Esophagus squamous epithelium (tissue), 5 donors: ENCODE measurements at regions not wholly inside any gene's neighbourhood (a gene's known extent, or its start where the extent isn't known, plus 50 kb on each side); places are given as distances from the start of the nearest gene placed in this dataset.

ENCODE experiments used
- DNase-seq: peaks from one replicate; lab custom pipeline; 2025; lab: John Stamatoyannopoulos, UW
- H3K27ac ChIP-seq, 4 donors: fragments of 200-600 bp; sonication (generic); one replicate each; pipeline ENCODE4 v1.5.1; 2016 to 2019; ENCODE audit warnings: mild to moderate bottlenecking in 1 of 4
- H3K27me3 ChIP-seq, 4 donors: fragments of 200-600 bp; sonication (generic); 1 replicate in 3 of 4; 2 replicates in 1 of 4; pipeline versions ENCODE4 v1.5.1 to v1.6.0; 2017 to 2021; ENCODE audit warnings: antibody characterized with exemption in 1 of 4
- H3K36me3 ChIP-seq, 3 donors: fragments of 200-600 bp; sonication (generic); one replicate each; pipeline ENCODE4 v1.5.1; 2016 to 2019
- H3K4me1 ChIP-seq, 3 donors: fragments of 200-600 bp; sonication (generic); one replicate each; pipeline ENCODE4 v1.5.1; 2017 to 2019
- H3K4me3 ChIP-seq, 4 donors: fragments of 200-600 bp; sonication (generic); 1 replicate in 3 of 4; 2 replicates in 1 of 4; pipeline ENCODE4 v1.5.1; 2016 to 2019; ENCODE audit warnings: mild to moderate bottlenecking in 2 of 4, moderate library complexity in 1 of 4
- H3K9me3 ChIP-seq, 3 donors: fragments of 200-600 bp; sonication (generic); one replicate each; pipeline ENCODE4 v1.5.1; 2016 to 2019
- POLR2A ChIP-seq, 4 donors: fragments of 450-650 bp; IDR thresholded peaks; one replicate each; pipeline ENCODE4 v1.6.1; 2017; ENCODE audit warnings: antibody characterized with exemption in 4 of 4, mild to moderate bottlenecking in 4 of 4, moderate library complexity in 3 of 4
- WGBS, 2 donors: methylation state at CpG; one replicate each; pipeline ENCODE4 v1.1.5; 2018; 5-methylcytosine and 5-hydroxymethylcytosine counted together
- intact Hi-C: fragments of 100-400 bp; cut with DNase I; formaldehyde crosslinking; loops from one replicate; pipeline ENCODE4 v1.15.0; 2022
- TF ChIP-seq, protein P1 (sequence below), 6 experiments: fragments of 450-650 bp in 4 of 6; fragments of 200-600 bp in 2 of 6; sonication (generic) in 2 of 6; IDR thresholded peaks; one replicate each; pipeline ENCODE4 v1.5.1; 2016 to 2019; ENCODE audit warnings: antibody characterized with exemption in 6 of 6, mild to moderate bottlenecking in 4 of 6, moderate library complexity in 4 of 6
- donor health status: DM: yes; HTN: yes; CAD: no.

DNA sequence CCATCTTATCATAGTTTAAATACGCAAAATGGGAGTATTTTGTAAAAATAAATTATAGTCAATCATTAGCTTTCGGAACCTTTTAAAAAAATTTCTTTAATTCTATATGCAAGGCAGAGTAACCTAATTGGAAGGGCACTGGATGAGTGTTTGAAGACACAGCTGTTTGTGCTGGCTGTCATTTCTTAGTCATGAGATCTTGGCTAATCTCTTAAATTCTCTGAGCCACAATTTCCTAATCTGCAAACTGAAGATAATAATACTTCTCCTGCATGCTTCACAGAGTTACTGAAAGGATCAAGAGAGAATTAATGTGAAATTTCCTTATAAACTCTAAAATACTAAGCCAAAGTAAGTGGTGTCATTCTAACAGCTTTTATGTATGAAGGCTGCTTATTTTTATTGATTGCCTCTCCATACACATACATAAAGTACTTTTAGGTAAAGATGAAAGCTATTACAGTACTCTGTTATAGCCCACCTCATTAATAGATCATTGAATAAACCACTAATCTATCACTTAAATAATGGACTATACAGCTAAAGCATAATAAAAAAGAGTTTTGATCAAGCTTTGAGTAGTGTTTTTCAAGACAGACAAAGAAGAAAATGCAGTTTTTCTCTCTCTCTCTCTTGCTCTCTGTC lies 383.7 kb upstream of the IRAK1BP1 start:
- no peaks in the 10 kb centered on the region for H3K4me1 ChIP-seq
- H3K9me3 ChIP-seq: no peaks in the 10 kb centered on the region
- WGBS, 2 donors: 42 to 62% methylated on average over 2 of the region's 2 CpGs
- no peaks in the 10 kb centered on the region for H3K36me3 ChIP-seq
- no peak overlapping the region for H3K4me3 ChIP-seq
- H3K27ac ChIP-seq: no peak overlapping the region
- TF ChIP-seq, protein P1, sequence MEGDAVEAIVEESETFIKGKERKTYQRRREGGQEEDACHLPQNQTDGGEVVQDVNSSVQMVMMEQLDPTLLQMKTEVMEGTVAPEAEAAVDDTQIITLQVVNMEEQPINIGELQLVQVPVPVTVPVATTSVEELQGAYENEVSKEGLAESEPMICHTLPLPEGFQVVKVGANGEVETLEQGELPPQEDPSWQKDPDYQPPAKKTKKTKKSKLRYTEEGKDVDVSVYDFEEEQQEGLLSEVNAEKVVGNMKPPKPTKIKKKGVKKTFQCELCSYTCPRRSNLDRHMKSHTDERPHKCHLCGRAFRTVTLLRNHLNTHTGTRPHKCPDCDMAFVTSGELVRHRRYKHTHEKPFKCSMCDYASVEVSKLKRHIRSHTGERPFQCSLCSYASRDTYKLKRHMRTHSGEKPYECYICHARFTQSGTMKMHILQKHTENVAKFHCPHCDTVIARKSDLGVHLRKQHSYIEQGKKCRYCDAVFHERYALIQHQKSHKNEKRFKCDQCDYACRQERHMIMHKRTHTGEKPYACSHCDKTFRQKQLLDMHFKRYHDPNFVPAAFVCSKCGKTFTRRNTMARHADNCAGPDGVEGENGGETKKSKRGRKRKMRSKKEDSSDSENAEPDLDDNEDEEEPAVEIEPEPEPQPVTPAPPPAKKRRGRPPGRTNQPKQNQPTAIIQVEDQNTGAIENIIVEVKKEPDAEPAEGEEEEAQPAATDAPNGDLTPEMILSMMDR (IDR thresholded peaks at IDR 0.05): no peak
- TF ChIP-seq POLR2A (IDR thresholded peaks at IDR 0.05): no peak
- DNase-seq: no peak
- intact Hi-C loops: no loop called here
- no peaks in the 10 kb centered on the region for H3K27me3 ChIP-seq

DNA sequence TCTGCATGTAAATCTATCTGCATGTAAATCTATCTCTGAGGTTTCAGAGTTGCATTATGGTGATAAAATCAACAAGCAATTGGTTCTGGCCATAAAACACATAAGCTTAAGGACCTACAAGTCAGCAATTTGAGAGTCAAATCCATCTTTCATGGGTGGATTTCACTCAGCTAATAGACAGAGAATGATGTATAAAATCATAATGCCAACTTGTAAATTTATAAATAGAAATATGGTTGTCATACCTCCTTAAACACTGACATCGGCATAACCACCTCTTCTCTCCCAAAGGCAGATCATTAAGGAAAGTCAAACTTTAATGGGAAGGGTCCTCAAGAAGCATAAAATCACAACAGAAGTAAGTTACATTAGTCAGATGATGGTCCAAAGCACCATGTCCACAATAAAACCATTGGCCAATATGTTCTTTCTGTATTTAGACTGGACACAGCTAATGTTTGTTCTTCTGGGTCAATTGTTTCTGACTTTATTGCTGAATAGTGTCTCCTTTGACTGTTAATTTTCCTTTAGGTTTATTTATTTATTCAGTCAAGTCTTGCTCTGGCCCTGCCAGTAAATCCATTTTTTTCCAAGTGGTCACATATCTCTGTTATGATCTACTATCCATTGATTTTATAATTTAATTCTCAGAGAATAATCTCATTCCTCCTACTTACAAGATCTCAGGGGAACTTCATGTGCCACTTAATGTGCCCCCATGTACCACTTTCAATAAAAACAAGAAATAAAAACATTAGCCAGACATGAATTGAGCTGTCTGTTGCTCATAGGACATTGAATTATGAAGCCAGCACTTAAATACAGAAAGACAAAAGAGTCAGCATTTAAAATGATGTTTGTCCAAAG lies 382.9 kb upstream of the IRAK1BP1 start:
- H3K4me1 ChIP-seq: no peaks in the 10 kb centered on the region
- DNase-seq: no peak
- TF ChIP-seq, protein P1 (IDR thresholded peaks at IDR 0.05): no peak
- no peak for TF ChIP-seq POLR2A (IDR thresholded peaks at IDR 0.05)
- H3K36me3 ChIP-seq: no peaks in the 10 kb centered on the region
- intact Hi-C loops: no loop called here
- WGBS, 2 donors: 77 to 92% methylated on average over 1 of the region's 1 CpG
- H3K4me3 ChIP-seq: no peak overlapping the region
- H3K9me3 ChIP-seq: no peaks in the 10 kb centered on the region
- H3K27me3 ChIP-seq: no peaks in the 10 kb centered on the region
- no peak overlapping the region for H3K27ac ChIP-seq

DNA sequence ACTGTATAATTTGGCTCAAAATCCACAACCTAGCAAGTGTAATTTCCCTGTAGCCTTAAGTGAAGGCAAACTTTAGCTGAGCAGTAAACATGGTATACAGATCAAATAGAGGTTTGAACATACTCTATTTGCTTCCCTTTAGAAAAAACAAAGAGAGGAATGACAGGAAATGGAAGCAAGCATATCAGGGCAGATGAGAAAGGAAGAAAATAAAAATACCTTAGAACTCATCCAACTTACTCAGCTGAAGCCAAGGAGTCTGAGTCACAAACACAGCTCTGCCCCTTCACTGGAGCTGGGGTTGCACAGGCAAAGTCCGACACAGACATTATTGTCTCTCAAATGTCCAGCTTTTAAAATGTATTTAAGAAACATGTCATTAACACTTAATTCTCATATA lies 379.9 kb upstream of the IRAK1BP1 start:
- Histone ChIP-seq H3K36me3 (no peaks in the 10 kb centered on the region), H3K27ac (no peak overlapping the region), H3K9me3 (no peaks in the 10 kb centered on the region), H3K4me3 (no peak overlapping the region), H3K4me1 (no peaks in the 10 kb centered on the region), H3K27me3 (no peaks in the 10 kb centered on the region)
- intact Hi-C loops: no loop called here
- TF ChIP-seq POLR2A (IDR thresholded peaks at IDR 0.05): no peak
- TF ChIP-seq, protein P1 (IDR thresholded peaks at IDR 0.05): no peak
- no peak for DNase-seq
- 60 to 68% methylated on average over 1 of the region's 1 CpG for WGBS, 2 donors

DNA sequence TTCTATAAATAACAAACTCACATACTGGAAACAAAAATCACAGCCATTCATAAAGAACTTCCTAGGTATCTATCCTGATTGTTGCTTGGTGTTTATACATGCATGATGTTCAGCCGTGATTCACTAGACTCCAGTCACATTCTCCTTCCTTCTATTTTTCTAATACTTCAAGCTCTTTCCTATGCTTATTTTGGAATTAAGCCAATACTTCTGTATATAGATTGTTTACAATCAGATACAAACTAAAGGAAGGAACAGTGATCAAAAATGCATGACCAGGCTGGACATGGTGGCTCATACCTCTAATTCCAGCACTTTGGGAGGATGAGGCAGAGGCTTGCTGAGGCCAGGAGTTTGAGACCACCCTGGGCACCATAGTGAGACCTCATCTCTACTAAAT lies 377.5 kb upstream of the IRAK1BP1 start:
- Histone ChIP-seq H3K27me3 (no peaks in the 10 kb centered on the region), H3K9me3 (no peaks in the 10 kb centered on the region), H3K4me1 (no peaks in the 10 kb centered on the region), H3K27ac (no peak overlapping the region), H3K36me3 (no peaks in the 10 kb centered on the region), H3K4me3 (no peak overlapping the region)
- TF ChIP-seq, protein P1 (IDR thresholded peaks at IDR 0.05): no peak
- TF ChIP-seq POLR2A (IDR thresholded peaks at IDR 0.05): no peak
- whole genome bisulfite sequencing, 2 donors: 7 to 30% methylated on average over 1 of the region's 1 CpG
- intact Hi-C loops: no loop called here
- DNase-seq: no peak

DNA sequence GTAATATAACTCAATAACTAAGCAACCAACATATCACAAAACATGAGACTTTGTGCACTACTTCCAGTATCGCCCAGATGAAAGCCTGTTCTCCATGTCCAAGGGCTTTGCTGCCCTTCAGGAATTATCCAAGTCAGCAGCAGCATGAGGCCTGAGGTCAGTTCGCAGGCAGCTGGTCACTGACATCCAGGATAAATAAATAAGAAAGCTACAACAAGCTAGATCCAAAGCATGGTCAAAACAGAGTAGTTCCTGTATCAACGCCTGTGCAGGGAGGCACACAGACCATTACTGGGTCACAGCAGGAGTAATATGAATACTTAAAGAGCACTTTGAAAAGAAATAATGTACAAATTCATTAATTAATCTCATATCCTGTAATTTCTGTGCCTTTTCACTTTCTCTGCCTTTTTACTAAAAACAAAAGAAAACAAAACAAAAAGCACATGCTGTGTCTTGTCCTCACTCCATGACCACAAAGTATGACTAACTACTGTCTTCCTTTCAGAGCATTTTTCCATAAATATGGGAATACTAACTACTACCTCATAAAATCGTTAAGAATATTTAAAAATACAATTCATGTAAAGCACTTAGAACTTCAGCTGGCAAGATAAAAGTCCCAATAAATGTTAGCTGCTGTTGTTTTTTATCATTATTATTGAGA lies 374.9 kb upstream of the IRAK1BP1 start:
- H3K27me3 ChIP-seq: no peaks in the 10 kb centered on the region
- TF ChIP-seq POLR2A (IDR thresholded peaks at IDR 0.05): no peak
- TF ChIP-seq, protein P1 (IDR thresholded peaks at IDR 0.05): no peak
- H3K9me3 ChIP-seq: no peaks in the 10 kb centered on the region
- no peak overlapping the region for H3K4me3 ChIP-seq
- no peak for DNase-seq
- H3K36me3 ChIP-seq: no peaks in the 10 kb centered on the region
- intact Hi-C loops: no loop called here
- H3K4me1 ChIP-seq: no peaks in the 10 kb centered on the region
- 22 to 38% methylated on average over 4 of the region's 4 CpGs for WGBS, 2 donors
- H3K27ac ChIP-seq: no peak overlapping the region
